C4-2B (cell line): ENCODE measurements at regions not wholly inside any gene's neighbourhood (a gene's known extent, or its start where the extent isn't known, plus 50 kb on each side); places are given as distances from the start of the nearest gene placed in this dataset.

Experiments used
- H3K27ac ChIP-seq: fragments of 450-650 bp; 2 replicates; pipeline ENCODE4 v1.5.1; 2017
- CTCF ChIP-seq: fragments of 450-650 bp; conservative IDR thresholded peaks from 2 replicates; pipeline ENCODE4 v1.5.1; 2017; ENCODE audit warnings: mild to moderate bottlenecking
- ZFX ChIP-seq: fragments of 450-650 bp; IDR thresholded peaks from 2 replicates; pipeline ENCODE4 v1.6.1; 2017

GRCh38 chr5:82765765-82766164, 311.4 kb downstream of the TMEM167A start:
- no peak for TF ChIP-seq ZFX
- no peak for TF ChIP-seq CTCF
- H3K27ac ChIP-seq, result no peak overlapping the region

GRCh38 chr5:82760856-82761255, 316.3 kb downstream of the TMEM167A start:
- no peak for TF ChIP-seq CTCF
- no peak for TF ChIP-seq ZFX
- H3K27ac ChIP-seq, result no peak overlapping the region

- no peak overlapping the region for H3K27ac ChIP-seq
- no peak for TF ChIP-seq CTCF
- no peak for TF ChIP-seq ZFX
These were observed 318.3 kb downstream of the TMEM167A start for GRCh38 chr5:82758881-82759280.

- H3K27ac ChIP-seq, result peak overlapping the region; percentile 68
- TF ChIP-seq CTCF, result no peak
- TF ChIP-seq ZFX, result no peak
These were observed 322.4 kb downstream of the TMEM167A start for GRCh38 chr5:82754759-82755158.

GRCh38 chr5:82754036-82754746, 323.0 kb downstream of the TMEM167A start:
- no peak overlapping the region; the same call in 1 of the 2 replicates for H3K27ac ChIP-seq
- TF ChIP-seq CTCF (no peak), ZFX (no peak)

- TF ChIP-seq CTCF, result no peak
- no peak for TF ChIP-seq ZFX
- H3K27ac ChIP-seq, result no peak overlapping the region
These were observed 323.8 kb downstream of the TMEM167A start for GRCh38 chr5:82753374-82753773.

- TF ChIP-seq ZFX, result no peak
- TF ChIP-seq CTCF, result no peak
- H3K27ac ChIP-seq, result no peak overlapping the region
These were observed 327.8 kb downstream of the TMEM167A start for GRCh38 chr5:82749461-82749820.
